Psoas muscle (tissue), 7 donors: ENCODE measurements at regions not wholly inside any gene's neighbourhood (a gene's known extent, or its start where the extent isn't known, plus 50 kb on each side); places are given as distances from the start of the nearest gene placed in this dataset.

Source experiments
- ATAC-seq, 4 donors: fragments of 200-7000 bp; cut with Tn5 transposase; one replicate each; pipeline ENCODE4 v1.9.1; 2020; ENCODE audit warnings: moderate library complexity in 3 of 4, mild to moderate bottlenecking in 2 of 4
- DNase-seq, 2 donors: peaks; one replicate each; pipeline ENCODE4 v3.0.0-alpha.2; 2020
- H3K27ac ChIP-seq: fragments of 200-600 bp; one replicate; pipeline ENCODE4 v1.8.0; 2022
- H3K27me3 ChIP-seq, 3 donors: fragments of 200-600 bp in 1 of 3; one replicate each; pipeline versions ENCODE4 v1.6.1 to v1.8.0; 2013 to 2022; ENCODE audit warnings: low read length in 2 of 3, mild to moderate bottlenecking in 2 of 3, moderate library complexity in 1 of 3; ENCODE audit not compliant: insufficient read depth in 3 of 3
- H3K36me3 ChIP-seq, 2 donors: fragments of 200-600 bp in 1 of 2; one replicate each; pipeline versions ENCODE4 v1.6.1 to v1.8.0; 2013 to 2022; ENCODE audit warnings: low read depth in 1 of 2, mild to moderate bottlenecking in 1 of 2, moderate library complexity in 1 of 2; ENCODE audit not compliant: insufficient read depth in 1 of 2
- H3K4me1 ChIP-seq: fragments of 200-600 bp; one replicate; pipeline ENCODE4 v1.8.0; 2022
- H3K4me3 ChIP-seq: fragments of 200-600 bp; one replicate; pipeline ENCODE4 v1.8.0; 2022; ENCODE audit warnings: mild to moderate bottlenecking
- H3K9me3 ChIP-seq: fragments of 200-600 bp; one replicate; pipeline ENCODE4 v1.8.0; 2022
- CTCF ChIP-seq: fragments of 200-600 bp; IDR thresholded peaks from one replicate; pipeline ENCODE4 v1.8.0; 2022; ENCODE audit warnings: antibody characterized with exemption
- WGBS, 3 donors: extraction: QIAGEN DNeasy Blood & Tissue Kit; methylation state at CpG; one replicate each; pipeline versions ENCODE4 v1.1.6 to v1.1.7; 2013; 5-methylcytosine and 5-hydroxymethylcytosine counted together
- intact Hi-C, 2 donors: fragments of 100-400 bp; cut with DNase I; formaldehyde crosslinking; loops; one replicate each; pipeline versions ENCODE4 v1.11.0 to v1.14.2; 2022
- donor health status: healthy with polysubstance abuse.
- donor health status: DM: no; HTN: no; CAD: no; lungs with moderate emphysema.
- donor health status: Bipolar disorder and iron deficiency.
- donor health status: healthy.
- donor health status: DM: yes; HTN: yes; CAD: no.
- donor health status: DM: no; HTN: no; CAD: no.
- donor health status: DM: yes; HTN: yes; CAD: no.

- ATAC-seq, result no peak
- no peak for TF ChIP-seq CTCF
- intact Hi-C loops, result no loop called here
- H3K36me3 ChIP-seq, result no peaks in the 10 kb centered on the region
- 32 to 93% (median 75%) methylated on average over 1 of the region's 1 CpG for WGBS, 3 donors
- H3K27ac ChIP-seq, result no peak overlapping the region
- H3K4me1 ChIP-seq, result no peaks in the 10 kb centered on the region
- H3K4me3 ChIP-seq, result no peak overlapping the region
- H3K27me3 ChIP-seq, result peaks cover 0 to 2% (median 0%) of the 10 kb centered on the region in 3 donors
- no peak for DNase-seq
- no peaks in the 10 kb centered on the region for H3K9me3 ChIP-seq
These were observed 57.1 kb downstream of the HLA-A start for GRCh38 chr6:29999416-29999815.

- 79 to 91% (median 86%) methylated on average over 9 of the region's 9 CpGs for WGBS, 3 donors
- no peak for TF ChIP-seq CTCF
- H3K4me1 ChIP-seq, result no peaks in the 10 kb centered on the region
- H3K4me3 ChIP-seq, result no peak overlapping the region
- intact Hi-C loops, result no loop called here
- H3K27me3 ChIP-seq, result peaks cover 0 to 2% (median 0%) of the 10 kb centered on the region in 3 donors
- ATAC-seq, result no peak
- DNase-seq, result no peak
- no peak overlapping the region for H3K27ac ChIP-seq
- H3K36me3 ChIP-seq, result no peaks in the 10 kb centered on the region
- H3K9me3 ChIP-seq, result no peaks in the 10 kb centered on the region
These were observed 57.9 kb downstream of the HLA-A start for GRCh38 chr6:30000156-30000791.

GRCh38 chr6:30002871-30003270 lies 58.2 kb upstream of the POLR1H start:
- intact Hi-C loops, result no loop called here
- ATAC-seq (no peak), DNase-seq (no peak)
- TF ChIP-seq CTCF, result no peak
- no peaks in the 10 kb centered on the region for H3K36me3 ChIP-seq
- H3K4me1 ChIP-seq, result peaks cover 14% of the 10 kb centered on the region
- WGBS, 3 donors, result 59 to 75% (median 61%) methylated on average over 3 of the region's 3 CpGs
- H3K27ac ChIP-seq, result no peak overlapping the region
- H3K9me3 ChIP-seq, result no peaks in the 10 kb centered on the region
- no peak overlapping the region for H3K4me3 ChIP-seq
- H3K27me3 ChIP-seq, result peaks cover 0 to 14% (median 6%) of the 10 kb centered on the region in 3 donors

- no peak for TF ChIP-seq CTCF
- intact Hi-C loops, result no loop called here
- Histone ChIP-seq H3K36me3 (no peaks in the 10 kb centered on the region), H3K4me3 (no peak overlapping the region), H3K9me3 (no peaks in the 10 kb centered on the region), H3K27me3 (peaks cover 5 to 31% (median 8%) of the 10 kb centered on the region in 3 donors), H3K27ac (no peak overlapping the region), H3K4me1 (peaks cover 14% of the 10 kb centered on the region)
- DNase-seq, result no peak
- WGBS, 3 donors, result 93 to 97% (median 96%) methylated on average over 3 of the region's 3 CpGs
- no peak for ATAC-seq
These were observed 55.6 kb upstream of the POLR1H start for GRCh38 chr6:30005482-30005881.
